Hindlimb muscle (tissue), 1 donor: ENCODE measurements at regions not wholly inside any gene's neighbourhood (a gene's known extent, or its start where the extent isn't known, plus 50 kb on each side); places are given as distances from the start of the nearest gene placed in this dataset.
"Not testable (repeated sequence)": the region's sequence is repeated elsewhere in the genome, so short reads cannot be mapped to it uniquely, and the experiment has no call there.

Experiments
- DNase-seq: peaks from one replicate; pipeline ENCODE4 v3.0.0-alpha.2; 2013

DNA sequence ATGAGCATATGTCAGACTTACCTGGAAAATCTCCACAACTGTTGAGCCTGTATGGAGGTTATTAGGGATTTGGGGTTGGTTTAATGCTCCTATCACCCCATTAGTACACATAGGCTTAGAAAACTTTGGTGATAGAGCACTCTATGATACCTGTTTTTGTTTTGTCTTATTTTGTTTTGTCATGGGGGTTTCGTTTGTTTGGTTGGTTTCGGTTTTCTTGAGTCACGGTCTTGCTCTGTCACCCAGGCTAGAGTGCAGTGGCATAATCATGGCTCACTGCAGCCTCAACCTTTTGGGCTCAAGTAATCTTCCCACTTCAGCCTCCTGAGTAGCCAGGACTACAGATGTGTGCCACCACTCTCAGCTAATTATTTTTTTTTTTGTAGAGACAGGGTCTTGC is 70.0 kb downstream of the MZT1 start:
- no peak for DNase-seq

- no peak for DNase-seq
These were observed 71.1 kb downstream of the MZT1 start for GRCh38 chr13:72656357-72656756.

GRCh38 chr13:72653506-72653905 is 73.9 kb downstream of the MZT1 start:
- DNase-seq = no peak

- no peak for DNase-seq
These were observed 74.7 kb downstream of the MZT1 start for GRCh38 chr13:72652681-72653080.

- no peak for DNase-seq
These were observed 76.3 kb downstream of the MZT1 start for GRCh38 chr13:72651144-72651543.

- DNase-seq = no peak
These were observed 77.3 kb downstream of the MZT1 start for GRCh38 chr13:72650051-72650700.

DNA sequence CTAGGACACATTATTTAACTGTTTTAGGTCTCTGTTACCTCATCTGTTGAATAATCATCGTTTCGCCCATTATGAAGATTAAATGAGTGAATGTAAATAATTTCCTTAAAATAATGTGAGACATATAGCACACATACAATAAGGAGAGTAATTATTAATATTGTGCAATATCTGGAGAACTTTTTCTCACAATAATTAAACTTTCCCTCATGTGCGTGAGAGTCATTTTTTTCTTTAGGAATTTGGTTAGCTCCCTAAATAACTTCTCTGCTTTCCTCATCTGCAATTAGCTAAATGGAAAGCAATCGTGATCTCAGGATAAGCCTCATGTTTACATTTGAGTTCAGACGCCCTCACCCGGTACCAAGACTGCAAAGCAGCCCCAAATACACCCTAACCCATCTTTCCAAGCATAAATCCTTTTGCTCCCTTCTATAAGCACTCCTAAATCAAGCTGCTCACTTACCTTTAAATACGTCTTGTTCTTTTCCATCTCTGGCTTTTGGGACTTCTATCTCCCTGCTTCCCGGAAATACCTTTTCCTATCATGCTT is 78.8 kb downstream of the MZT1 start:
- no peak for DNase-seq

GRCh38 chr13:72647422-72647821 is 80.0 kb downstream of the MZT1 start:
- no peak for DNase-seq

- no peak for DNase-seq
These were observed 81.9 kb downstream of the MZT1 start for GRCh38 chr13:72645521-72645920.

- DNase-seq = no peak
These were observed 84.0 kb downstream of the MZT1 start for GRCh38 chr13:72643311-72643989.

DNA sequence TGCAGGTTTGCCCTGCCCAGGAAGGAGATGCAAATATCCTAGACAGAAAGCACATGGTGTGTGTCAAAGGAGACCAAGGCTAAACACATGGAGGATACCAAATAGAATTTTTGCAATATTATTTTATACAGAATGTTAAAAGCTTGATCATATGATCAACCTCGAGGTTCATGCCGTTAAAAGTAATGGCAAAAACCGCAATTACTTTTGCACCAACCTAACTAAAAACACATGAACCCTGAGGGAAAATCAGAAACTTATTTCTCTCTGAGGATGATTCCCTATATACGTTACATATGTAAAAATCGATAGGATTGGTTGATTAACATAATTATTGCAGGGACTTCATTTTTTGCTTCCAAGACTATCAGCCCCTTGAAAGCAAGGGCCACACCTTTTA is 88.1 kb downstream of the MZT1 start:
- no peak for DNase-seq

- no peak for DNase-seq
These were observed 89.2 kb downstream of the MZT1 start for GRCh38 chr13:72638059-72638815.

DNA sequence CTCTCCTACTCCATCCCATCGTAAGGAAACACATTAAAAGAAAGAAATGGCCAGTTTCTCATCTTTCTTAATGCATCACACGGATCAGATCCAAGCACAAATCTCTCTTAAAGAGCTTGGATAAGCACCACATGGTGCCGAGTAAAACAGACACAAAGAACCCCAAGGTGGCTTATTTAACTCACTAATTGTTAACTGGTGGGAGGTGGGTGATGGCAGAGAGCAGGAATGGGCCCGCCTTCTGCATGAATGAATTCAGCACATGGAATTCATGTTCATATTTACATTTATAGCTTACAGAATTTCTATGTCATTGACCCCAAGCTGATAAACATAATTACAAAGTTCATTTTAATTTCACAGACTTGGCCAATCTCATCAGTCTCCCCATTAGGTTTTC is 89.9 kb downstream of the MZT1 start:
- no peak for DNase-seq

DNA sequence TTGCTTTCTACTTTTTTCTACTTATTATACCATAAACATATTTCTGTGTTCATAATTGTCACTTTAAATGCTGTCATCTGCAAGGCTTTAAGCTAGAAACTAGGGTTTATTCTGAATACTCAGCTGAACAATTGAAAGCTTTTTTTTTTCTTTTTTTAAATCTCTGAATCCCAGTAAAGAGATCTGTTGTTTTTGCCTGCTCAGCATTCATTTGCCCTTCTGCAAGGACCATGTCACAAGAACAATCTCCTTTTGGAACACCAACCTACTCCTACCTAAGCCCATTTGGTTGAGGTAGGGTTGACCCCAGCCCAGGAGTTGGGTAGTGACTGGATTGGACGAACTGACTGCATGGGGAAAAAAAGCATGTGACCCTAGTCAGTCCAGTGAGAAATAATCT is 92.6 kb downstream of the MZT1 start:
- DNase-seq = no peak

DNA sequence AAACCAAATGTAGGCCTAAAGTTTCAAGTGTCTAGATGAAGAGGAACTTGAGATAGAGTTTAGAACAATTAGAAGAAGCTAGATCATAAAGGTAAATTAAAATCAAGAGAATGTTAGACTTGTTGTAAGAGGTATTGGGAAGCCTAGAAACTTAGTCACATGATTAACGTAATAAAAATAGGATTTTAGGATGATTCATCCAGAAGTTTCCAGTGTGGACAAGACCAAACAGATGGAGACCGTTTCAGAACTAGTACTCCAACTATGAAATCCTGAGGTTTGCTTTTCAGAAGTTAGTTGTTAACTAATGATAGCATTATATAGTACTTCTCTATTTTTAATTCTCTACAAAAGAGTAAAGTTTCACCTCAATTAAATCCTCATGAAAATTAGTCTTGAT is 104.9 kb downstream of the MZT1 start:
- DNase-seq = no peak

- DNase-seq = no peak
These were observed 106.6 kb downstream of the MZT1 start for GRCh38 chr13:72620874-72621273.

DNA sequence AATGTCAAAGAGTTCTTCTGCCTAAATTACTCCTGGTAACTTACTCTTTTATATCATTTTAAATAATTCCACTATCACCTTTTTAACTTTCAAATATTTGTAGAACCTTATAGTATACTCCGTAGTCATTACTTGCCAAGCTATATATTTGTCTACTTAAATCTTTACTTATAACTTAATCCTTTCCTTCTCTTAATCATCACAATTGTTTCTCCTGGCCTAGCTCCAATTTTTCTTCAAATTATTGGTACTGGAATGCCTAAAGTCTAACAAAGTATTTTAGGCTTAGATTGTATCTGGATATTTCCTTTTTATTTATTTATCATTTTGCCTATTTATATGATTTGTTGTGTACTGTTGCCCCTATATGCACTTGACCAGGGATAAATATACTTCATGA is 109.5 kb downstream of the MZT1 start:
- DNase-seq = no peak

DNA sequence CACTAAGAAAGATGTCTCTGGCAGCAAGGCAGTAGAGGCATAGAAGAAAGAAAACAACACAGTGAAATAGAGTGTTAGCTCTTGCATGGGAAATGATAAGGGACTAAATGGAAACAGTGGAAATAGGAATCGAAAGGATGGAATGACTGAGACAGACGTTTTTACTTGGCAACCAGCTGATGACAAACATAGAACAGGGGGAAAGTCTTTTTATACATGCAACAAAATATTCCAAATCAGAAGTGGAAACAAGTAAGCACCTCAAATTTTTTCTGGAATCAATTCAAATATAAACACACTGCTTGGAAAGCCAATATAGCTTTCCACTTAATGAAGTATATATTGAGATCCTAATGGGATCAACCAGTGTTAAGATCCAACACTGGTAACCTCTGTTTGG is 110.2 kb downstream of the MZT1 start:
- DNase-seq = no peak

GRCh38 chr13:72610251-72610891 is 117.1 kb downstream of the MZT1 start:
- not testable (repeated sequence) for DNase-seq

DNA sequence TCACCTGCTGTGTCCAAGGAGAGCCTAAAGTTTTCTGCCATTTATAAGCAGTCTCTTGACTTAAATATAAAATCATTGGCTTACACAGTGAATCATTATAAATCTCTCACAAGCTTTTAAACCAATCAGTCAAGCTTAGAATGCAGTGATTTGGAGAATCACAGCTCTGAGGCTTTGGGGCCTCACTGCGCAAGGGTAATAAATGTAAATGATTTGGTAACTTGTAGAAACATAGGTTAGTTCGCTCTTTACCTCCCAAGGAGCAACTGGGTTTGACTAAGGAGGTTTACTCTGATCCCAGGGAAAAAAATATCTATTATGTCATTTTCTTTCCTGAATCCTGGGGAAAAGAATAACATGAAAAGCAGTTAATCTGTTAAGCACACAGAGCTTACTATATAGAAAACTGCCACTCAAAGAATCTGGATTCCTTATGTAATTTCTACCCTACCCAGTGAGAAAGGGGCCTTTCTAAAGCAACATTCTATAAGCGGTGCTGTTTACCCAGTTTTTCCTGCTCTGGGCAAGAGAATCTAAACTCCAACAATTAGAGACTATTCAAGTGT is 128.2 kb downstream of the MZT1 start:
- no peak for DNase-seq

DNA sequence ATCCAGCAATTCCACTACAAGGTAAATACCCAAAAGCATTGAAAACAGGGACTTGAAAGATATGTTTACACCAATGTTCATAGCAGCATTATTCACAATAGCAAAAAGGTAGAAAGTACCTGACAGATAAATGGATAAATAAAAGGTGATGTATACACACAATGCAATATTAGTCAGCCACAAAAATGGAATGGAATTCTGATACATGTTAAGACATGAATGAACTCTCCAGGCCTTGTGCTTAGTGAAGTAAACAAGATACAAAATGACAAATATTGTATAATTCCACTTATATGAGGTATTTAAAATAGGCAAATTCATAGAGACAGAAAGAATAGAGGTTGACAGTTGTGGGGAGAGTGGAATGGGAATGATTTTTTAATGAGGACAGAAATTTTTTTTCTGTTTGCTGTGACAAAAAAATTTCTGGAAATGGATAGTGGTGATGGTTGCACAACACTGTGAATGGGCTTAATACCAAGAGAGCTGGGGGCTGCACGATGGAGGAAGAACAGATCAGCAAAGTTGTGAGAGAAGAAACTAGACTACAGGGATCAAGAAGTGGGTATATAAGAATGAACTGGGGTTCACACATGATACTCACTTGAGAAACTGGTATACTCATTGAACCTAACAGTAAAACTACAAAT is 137.2 kb downstream of the MZT1 start:
- no peak for DNase-seq

DNA sequence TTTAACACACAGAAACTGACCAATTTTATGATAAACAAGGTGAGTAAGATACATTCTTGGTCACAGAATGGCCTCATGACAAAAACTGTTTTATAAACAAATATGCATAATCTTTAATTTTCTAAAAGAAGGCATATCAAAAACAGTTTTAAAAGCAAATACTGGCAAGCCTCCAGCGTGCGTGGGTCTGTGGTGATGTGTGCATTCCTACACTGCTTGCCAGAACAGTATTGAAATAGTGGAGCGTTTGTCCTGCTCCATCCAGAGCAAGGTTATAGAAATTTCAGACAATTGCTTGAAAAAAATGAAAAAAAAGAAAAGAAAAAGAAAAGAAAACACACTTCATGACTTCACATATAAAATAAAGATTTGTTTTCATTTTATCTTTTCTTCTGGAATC is 140.9 kb downstream of the MZT1 start:
- no peak for DNase-seq
